Mammary epithelial cell (primary cell): ENCODE measurements at regions not wholly inside any gene's neighbourhood (a gene's known extent, or its start where the extent isn't known, plus 50 kb on each side); places are given as distances from the start of the nearest gene placed in this dataset.

Experiments
- EZH2 ChIP-seq: IDR thresholded peaks from 2 replicates; pipeline ENCODE4 v1.6.1; 2012; ENCODE audit warnings: low read length, inconsistent platforms, borderline replicate concordance
- TF ChIP-seq, protein P1 (sequence below), 2 donors: IDR thresholded peaks in 1 of 2; conservative IDR thresholded peaks in 1 of 2; 2 replicates each; pipeline ENCODE4 v1.5.1; 2011 to 2012; ENCODE audit warnings: inconsistent platforms in 2 of 2, low read length in 2 of 2, mild to moderate bottlenecking in 2 of 2, control low read depth in 1 of 2, low read depth in 1 of 2; ENCODE audit not compliant: insufficient read depth in 1 of 2; ENCODE audit errors: extremely low read depth in 1 of 2

DNA sequence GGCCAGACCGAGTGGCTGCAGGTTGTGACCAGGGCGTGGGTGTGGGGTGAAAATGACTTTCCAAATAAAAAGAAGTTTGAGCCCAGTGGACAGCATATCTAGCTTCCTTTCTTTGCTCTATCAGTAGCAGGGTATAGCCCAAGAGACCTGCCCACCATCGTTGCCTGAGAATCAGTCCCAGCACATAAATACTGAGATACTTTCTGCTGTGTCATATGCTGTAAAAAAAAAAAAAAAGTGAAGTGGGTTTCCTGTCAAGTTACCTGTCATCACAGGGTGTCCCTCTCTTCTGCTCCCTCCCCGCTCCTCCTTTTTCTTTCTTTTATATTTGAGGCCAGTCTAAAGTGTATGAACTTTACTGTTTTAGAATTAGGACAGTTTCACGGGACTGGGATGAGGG lies 330.3 kb upstream of the BOD1L1 start:
- TF ChIP-seq, protein P1, sequence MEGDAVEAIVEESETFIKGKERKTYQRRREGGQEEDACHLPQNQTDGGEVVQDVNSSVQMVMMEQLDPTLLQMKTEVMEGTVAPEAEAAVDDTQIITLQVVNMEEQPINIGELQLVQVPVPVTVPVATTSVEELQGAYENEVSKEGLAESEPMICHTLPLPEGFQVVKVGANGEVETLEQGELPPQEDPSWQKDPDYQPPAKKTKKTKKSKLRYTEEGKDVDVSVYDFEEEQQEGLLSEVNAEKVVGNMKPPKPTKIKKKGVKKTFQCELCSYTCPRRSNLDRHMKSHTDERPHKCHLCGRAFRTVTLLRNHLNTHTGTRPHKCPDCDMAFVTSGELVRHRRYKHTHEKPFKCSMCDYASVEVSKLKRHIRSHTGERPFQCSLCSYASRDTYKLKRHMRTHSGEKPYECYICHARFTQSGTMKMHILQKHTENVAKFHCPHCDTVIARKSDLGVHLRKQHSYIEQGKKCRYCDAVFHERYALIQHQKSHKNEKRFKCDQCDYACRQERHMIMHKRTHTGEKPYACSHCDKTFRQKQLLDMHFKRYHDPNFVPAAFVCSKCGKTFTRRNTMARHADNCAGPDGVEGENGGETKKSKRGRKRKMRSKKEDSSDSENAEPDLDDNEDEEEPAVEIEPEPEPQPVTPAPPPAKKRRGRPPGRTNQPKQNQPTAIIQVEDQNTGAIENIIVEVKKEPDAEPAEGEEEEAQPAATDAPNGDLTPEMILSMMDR (conservative IDR thresholded peaks at IDR 0.05 in 1 of 2, IDR thresholded peaks at IDR 0.05 in 1 of 2; ENCODE audit: extremely low read depth in 1 of 2, insufficient read depth in 1 of 2, low read depth in 1 of 2, low read length in 2 of 2) = no peak
- TF ChIP-seq EZH2 = no peak
